IPS DF 19.7 (cell line): ENCODE measurements at regions not wholly inside any gene's neighbourhood (a gene's known extent, or its start where the extent isn't known, plus 50 kb on each side); places are given as distances from the start of the nearest gene placed in this dataset.

ENCODE experiments used
- DNase-seq: peaks from one replicate; pipeline ENCODE4 v3.0.0-alpha.2; 2013; ENCODE audit warnings: low read depth, low spot score

GRCh38 chr2:37865640-37866039, 59.4 kb upstream of the RMDN2 start:
- DNase-seq = no peak

GRCh38 chr2:37866171-37866934, 58.7 kb upstream of the RMDN2 start:
- DNase-seq = no peak

GRCh38 chr2:37867166-37867565, 57.9 kb upstream of the RMDN2 start:
- DNase-seq = no peak

- no peak for DNase-seq
Observed at GRCh38 chr2:37868866-37869265, 56.2 kb upstream of the RMDN2 start.

- no peak for DNase-seq
Observed at GRCh38 chr2:37869304-37869703, 55.8 kb upstream of the RMDN2 start.

- DNase-seq = no peak
Observed at GRCh38 chr2:37869771-37870170, 55.3 kb upstream of the RMDN2 start.

- DNase-seq = no peak
Observed at GRCh38 chr2:37870829-37871228, 54.3 kb upstream of the RMDN2 start.

- no peak for DNase-seq
Observed at GRCh38 chr2:37871456-37872191, 53.5 kb upstream of the RMDN2 start.

- no peak for DNase-seq
Observed at GRCh38 chr2:37872192-37872750, 52.8 kb upstream of the RMDN2 start.

- no peak for DNase-seq
Observed at GRCh38 chr2:37873229-37873628, 51.9 kb upstream of the RMDN2 start.

GRCh38 chr2:37873749-37874330, 51.2 kb upstream of the RMDN2 start:
- no peak for DNase-seq

GRCh38 chr2:37874470-37874869, 50.6 kb upstream of the RMDN2 start:
- no peak for DNase-seq
